ENCODE measurements at regions not wholly inside any gene's neighbourhood (a gene's known extent, or its start where the extent isn't known, plus 50 kb on each side); places are given as distances from the start of the nearest gene placed in this dataset.

- TF ChIP-seq CTCF (conservative IDR thresholded peaks at IDR 0.05), result no peak
- TF ChIP-seq ZFX (IDR thresholded peaks at IDR 0.05), result no peak
- no peak overlapping the region for H3K27ac ChIP-seq
Observed at GRCh38 chr3:30370681-30371271, 235.6 kb upstream of the TGFBR2 start.

DNA sequence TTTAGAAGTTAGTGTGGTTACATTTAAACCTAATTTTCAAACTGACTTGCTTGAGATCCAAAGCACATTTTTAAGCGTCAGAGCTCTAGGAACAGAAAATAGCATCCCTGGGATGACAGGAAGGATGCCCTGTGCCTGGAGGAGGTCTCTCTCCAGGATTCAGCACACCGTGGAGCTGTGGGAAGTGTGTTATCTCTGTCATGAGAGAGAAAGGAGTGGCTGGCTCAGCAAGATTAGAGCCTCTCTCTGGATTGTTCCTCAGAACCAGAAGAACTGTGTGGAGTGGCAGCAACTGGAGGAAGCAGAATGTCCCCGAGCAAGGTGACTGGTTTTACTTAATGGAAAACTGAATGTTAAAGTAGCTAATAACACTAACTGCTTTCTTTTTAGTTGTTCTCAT, 233.6 kb upstream of the TGFBR2 start:
- no peak overlapping the region for H3K27ac ChIP-seq
- TF ChIP-seq ZFX (IDR thresholded peaks at IDR 0.05) (no peak), CTCF (conservative IDR thresholded peaks at IDR 0.05) (no peak)

DNA sequence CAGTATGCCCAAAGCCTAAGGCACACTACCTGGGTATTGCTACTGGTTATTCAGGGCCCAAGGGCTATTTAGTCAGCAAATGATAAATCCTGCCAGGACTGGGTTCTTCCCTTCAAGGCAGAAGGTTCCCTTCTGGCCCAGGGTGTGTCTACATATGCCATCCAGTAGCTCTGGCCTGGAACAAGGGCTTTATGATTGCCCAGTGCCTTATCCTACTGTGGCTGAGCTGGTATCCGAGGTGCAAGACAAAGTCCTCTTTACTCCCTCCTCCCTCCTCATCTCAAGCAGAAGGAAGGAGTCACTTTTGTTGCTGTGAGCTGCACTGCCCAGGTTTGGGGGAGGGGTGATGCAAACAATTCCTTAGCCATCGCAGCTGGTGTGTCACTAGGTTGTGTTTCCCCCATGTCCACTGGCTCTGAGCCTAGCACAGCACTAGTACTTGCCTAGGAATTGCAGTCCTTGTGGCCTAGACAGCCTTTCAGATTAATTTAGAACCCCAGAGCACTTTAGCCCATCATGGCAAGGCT, 221.8 kb upstream of the TGFBR2 start:
- TF ChIP-seq CTCF (conservative IDR thresholded peaks at IDR 0.05), result no peak
- TF ChIP-seq ZFX (IDR thresholded peaks at IDR 0.05), result no peak
- no peak overlapping the region for H3K27ac ChIP-seq

GRCh38 chr3:30393079-30393478, 213.3 kb upstream of the TGFBR2 start:
- TF ChIP-seq ZFX (IDR thresholded peaks at IDR 0.05) (no peak), CTCF (conservative IDR thresholded peaks at IDR 0.05) (no peak)
- no peak overlapping the region for H3K27ac ChIP-seq

DNA sequence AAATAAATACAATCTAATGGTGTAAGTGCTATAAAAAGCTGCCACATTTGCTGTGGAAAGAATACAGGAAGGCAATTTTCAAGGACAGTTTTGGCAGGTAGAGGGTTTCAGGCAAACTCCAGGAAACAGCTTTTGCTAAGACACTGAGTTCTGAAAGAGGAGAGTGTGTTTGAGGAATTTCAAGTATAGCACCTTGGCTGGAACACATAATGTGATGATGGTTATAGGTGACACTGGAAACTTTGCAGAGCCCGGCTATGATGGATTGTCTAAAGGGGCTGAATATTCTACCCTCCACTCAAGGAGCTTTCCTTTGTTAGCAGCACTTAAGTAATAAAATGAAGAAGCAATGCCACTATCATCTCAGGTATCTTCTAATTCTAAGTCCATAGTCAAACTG, 209.4 kb upstream of the TGFBR2 start:
- H3K27ac ChIP-seq, result no peak overlapping the region
- TF ChIP-seq ZFX (IDR thresholded peaks at IDR 0.05) (no peak), CTCF (conservative IDR thresholded peaks at IDR 0.05) (no peak)

DNA sequence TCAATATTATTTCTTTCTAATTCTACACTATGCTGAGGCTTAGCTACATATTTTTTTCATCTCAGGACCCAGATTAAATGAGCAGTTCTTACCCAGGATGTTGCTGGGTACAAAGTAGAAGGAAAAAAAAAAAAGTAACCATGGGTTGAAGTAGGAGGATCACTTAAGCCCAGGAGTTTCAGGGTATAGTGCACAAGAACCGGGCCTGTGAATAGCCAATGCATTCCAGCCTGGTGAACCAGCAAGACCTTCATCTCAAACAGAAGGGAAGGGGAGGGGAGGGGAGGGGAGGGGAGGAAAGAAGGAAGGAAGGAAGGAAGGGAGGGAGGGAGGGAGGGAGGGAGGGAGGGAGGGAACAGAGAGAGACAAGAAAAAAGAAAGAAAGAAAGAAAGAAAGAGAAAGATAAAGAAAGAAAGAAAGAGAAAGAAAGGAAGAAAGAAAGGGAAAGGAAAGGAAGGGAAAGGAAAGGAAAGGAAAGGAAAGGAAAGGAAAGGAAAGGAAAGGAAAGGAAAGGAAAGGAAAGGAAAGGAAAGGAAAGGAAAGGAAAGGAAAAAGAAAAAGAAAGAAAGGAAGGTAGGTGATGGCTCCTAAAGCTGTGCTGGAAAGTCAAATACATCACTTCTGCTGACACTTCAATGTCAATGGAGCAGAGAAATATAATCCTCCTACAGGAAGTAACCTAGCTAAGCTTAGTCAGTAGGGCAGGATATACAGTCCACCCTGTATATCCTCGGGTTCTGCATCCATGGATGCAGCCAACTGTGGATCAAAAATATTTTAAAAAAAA, 206.8 kb upstream of the TGFBR2 start:
- H3K27ac ChIP-seq, result no peak overlapping the region
- TF ChIP-seq ZFX (IDR thresholded peaks at IDR 0.05) (no peak), CTCF (conservative IDR thresholded peaks at IDR 0.05) (no peak)

GRCh38 chr3:30400926-30401325, 205.5 kb upstream of the TGFBR2 start:
- no peak overlapping the region for H3K27ac ChIP-seq
- TF ChIP-seq ZFX (IDR thresholded peaks at IDR 0.05), result no peak
- no peak for TF ChIP-seq CTCF (conservative IDR thresholded peaks at IDR 0.05)
